Endothelial cell of umbilical vein (primary cell): ENCODE measurements at regions not wholly inside any gene's neighbourhood (a gene's known extent, or its start where the extent isn't known, plus 50 kb on each side); places are given as distances from the start of the nearest gene placed in this dataset.
"Not testable (repeated sequence)": the region's sequence is repeated elsewhere in the genome, so short reads cannot be mapped to it uniquely, and the experiment has no call there.

Source experiments
- BruUV-seq: library from RNA; stranded (reverse); fragments of 400-500 nt; replicated peaks from 2 replicates; lab custom pipeline; 2021; lab: Mats Ljungman, UMichigan
- CTCF ChIA-PET: fragments of 300-600, 350-600 bp; sonication (Branson Sonifier 250); formaldehyde crosslinking; loops from one replicate; lab custom pipeline; 2021; ENCODE audit warnings: antibody characterized with exemption, inconsistent platforms; lab: Charles Lee
- POLR2A ChIA-PET: fragments of 300-600, 350-600 bp; sonication (Branson Sonifier 250); formaldehyde crosslinking; loops from one replicate; lab custom pipeline; 2021; ENCODE audit warnings: antibody characterized with exemption, inconsistent platforms; lab: Charles Lee
- DNase-seq: peaks from one replicate; pipeline ENCODE4 v3.0.0-alpha.2; 2011; ENCODE audit warnings: low read depth, low spot score
- FAIRE-seq: peaks from 2 replicates; lab custom pipeline; 2011; peaks lifted over from hg19 to GRCh38; lab: Jason Lieb, UNC
- H2AFZ ChIP-seq: 2 replicates; pipeline ENCODE4 v1.6.0; 2012; ENCODE audit warnings: low read depth, low read length, control low read depth, inconsistent platforms
- H3K27ac ChIP-seq: 2 replicates; pipeline ENCODE4 v1.5.1; 2011; ENCODE audit warnings: low read depth, mild to moderate bottlenecking, control low read depth, low read length, moderate library complexity; ENCODE audit not compliant: insufficient read depth
- H3K27me3 ChIP-seq, 2 experiments: 2 replicates each; pipeline versions ENCODE4 v1.6.0 to v1.6.1; 2011; ENCODE audit warnings: low read length in 2 of 2, mixed read lengths in 1 of 2; ENCODE audit not compliant: control insufficient read depth in 2 of 2, insufficient read depth in 2 of 2
- H3K36me3 ChIP-seq, 2 experiments: 2 replicates in 1 of 2; 3 replicates in 1 of 2; pipeline ENCODE4 v1.5.1; 2011; ENCODE audit warnings: low read length in 2 of 2, mild to moderate bottlenecking in 1 of 2, moderate library complexity in 1 of 2; ENCODE audit not compliant: control insufficient read depth in 2 of 2, insufficient read depth in 2 of 2; ENCODE audit errors: extremely low read depth in 1 of 2
- H3K4me1 ChIP-seq: 3 replicates; pipeline ENCODE4 v1.5.1; 2011; ENCODE audit warnings: mild to moderate bottlenecking, low read length; ENCODE audit not compliant: control insufficient read depth, insufficient read depth; ENCODE audit errors: extremely low read depth
- H3K4me2 ChIP-seq: 2 replicates; pipeline ENCODE4 v1.6.1; 2011; ENCODE audit warnings: low read length, control low read depth, mixed read lengths; ENCODE audit not compliant: insufficient read depth
- H3K4me3 ChIP-seq, 3 experiments: fragments of 200-600 bp in 1 of 3; sonication (generic), shearing (Covaris generic) in 1 of 3; replicated peaks in 1 of 3; 2 replicates each; pipeline ENCODE4 v1.5.1; 2011 to 2016; ENCODE audit warnings: control low read depth in 3 of 3, low read length in 3 of 3, mild to moderate bottlenecking in 2 of 3, inconsistent platforms in 1 of 3, low read depth in 1 of 3, moderate library complexity in 1 of 3; ENCODE audit not compliant: insufficient read depth in 1 of 3
- H3K79me2 ChIP-seq: 2 replicates; pipeline ENCODE4 v1.6.0; 2012; ENCODE audit warnings: low read length, inconsistent platforms; ENCODE audit not compliant: control insufficient read depth, insufficient read depth
- H3K9ac ChIP-seq: replicated peaks from 2 replicates; pipeline ENCODE3; 2011; ENCODE audit warnings: low read length, control low read depth; ENCODE audit not compliant: insufficient read depth; ENCODE audit errors: extremely low read depth
- H3K9me1 ChIP-seq: replicated peaks from 3 replicates; pipeline ENCODE4 v1.6.0; 2011; ENCODE audit warnings: mild to moderate bottlenecking, low read length; ENCODE audit not compliant: control insufficient read depth, insufficient read depth; ENCODE audit errors: extremely low read depth
- H3K9me3 ChIP-seq: replicated peaks from 2 replicates; pipeline ENCODE4 v1.5.1; 2012; ENCODE audit warnings: low read length, inconsistent platforms; ENCODE audit not compliant: control insufficient read depth, insufficient read depth
- H4K20me1 ChIP-seq: replicated peaks from 2 replicates; pipeline ENCODE3; 2011; ENCODE audit warnings: mild to moderate bottlenecking, low read length; ENCODE audit not compliant: control insufficient read depth, insufficient read depth; ENCODE audit errors: extremely low read depth
- EZH2 ChIP-seq: IDR thresholded peaks from 2 replicates; pipeline ENCODE4 v1.6.1; 2012; ENCODE audit warnings: borderline replicate concordance, low read depth, mild to moderate bottlenecking, moderate library complexity, low read length, inconsistent platforms; ENCODE audit not compliant: severe bottlenecking
- FOS ChIP-seq: IDR thresholded peaks from 2 replicates; pipeline ENCODE4 v1.6.1; 2011; ENCODE audit warnings: mild to moderate bottlenecking, low read length, moderate library complexity, borderline replicate concordance; ENCODE audit not compliant: insufficient read depth
- GATA2 ChIP-seq: IDR thresholded peaks from 2 replicates; pipeline ENCODE4 v1.7.0; 2011; ENCODE audit warnings: low read depth, mild to moderate bottlenecking, moderate library complexity, mixed read lengths, low read length; ENCODE audit not compliant: insufficient read length, insufficient read depth
- JUN ChIP-seq: IDR thresholded peaks from 2 replicates; pipeline ENCODE4 v1.6.1; 2011; ENCODE audit warnings: borderline replicate concordance, low read depth; ENCODE audit not compliant: insufficient read length, insufficient read depth
- MAX ChIP-seq: IDR thresholded peaks from 2 replicates; pipeline ENCODE4 v1.6.1; 2011; ENCODE audit not compliant: insufficient read depth, insufficient read length
- MYC ChIP-seq: IDR thresholded peaks from one replicate; pipeline ENCODE4 v1.6.1; 2011; ENCODE audit warnings: mild to moderate bottlenecking, low read depth, low read length
- POLR2A ChIP-seq: IDR thresholded peaks from 2 replicates; pipeline ENCODE4 v1.6.1; 2012; ENCODE audit warnings: low read depth, mild to moderate bottlenecking, control low read depth, low read length
- POLR2AphosphoS5 ChIP-seq: IDR thresholded peaks from 2 replicates; pipeline ENCODE4 v1.6.1; 2012; ENCODE audit warnings: low read depth, mild to moderate bottlenecking, control low read depth, low read length, moderate library complexity; ENCODE audit not compliant: insufficient read depth
- dilution Hi-C: fragments of 300-500 bp; cut with MboI; formaldehyde crosslinking; loops from one replicate; pipeline ENCODE4 v1.15.0; 2019; ENCODE audit warnings: low sequenced_read_pairs; ENCODE audit not compliant: extremely low pct_ligation_motif_present
- intact Hi-C: fragments of 100-400 bp; cut with micrococcal nuclease; formaldehyde crosslinking; loops from one replicate; pipeline ENCODE4 v1.10.0; 2022
- TF ChIP-seq, protein P1 (sequence below), 2 donors: IDR thresholded peaks; 1 replicate in 1 of 2; 2 replicates in 1 of 2; pipeline ENCODE4 v1.5.1; 2011; ENCODE audit warnings: low read length in 2 of 2, mild to moderate bottlenecking in 2 of 2, moderate library complexity in 2 of 2, control low read depth in 1 of 2, inconsistent platforms in 1 of 2, low read depth in 1 of 2; ENCODE audit not compliant: insufficient read depth in 1 of 2; ENCODE audit errors: extremely low read depth in 1 of 2

GRCh38 chr13:87821512-87821911 lies 150.3 kb downstream of the SLITRK5 start:
- Histone ChIP-seq H3K4me3 (no peak overlapping the region), H2AFZ (no peak overlapping the region), H4K20me1 (no peaks in the 10 kb centered on the region), H3K9me1 (no peaks in the 10 kb centered on the region), H3K27ac (no peak overlapping the region), H3K4me1 (no peaks in the 10 kb centered on the region), H3K79me2 (no peaks in the 10 kb centered on the region), H3K4me2 (no peak overlapping the region), H3K27me3 (no peaks in the 10 kb centered on the region), H3K9ac (no peak overlapping the region), H3K9me3 (no peaks in the 10 kb centered on the region), H3K36me3 (no peaks in the 10 kb centered on the region)
- intact Hi-C loops, result no loop called here
- no peak for TF ChIP-seq POLR2A
- no peak for TF ChIP-seq EZH2
- TF ChIP-seq JUN, result no peak
- TF ChIP-seq, protein P1, sequence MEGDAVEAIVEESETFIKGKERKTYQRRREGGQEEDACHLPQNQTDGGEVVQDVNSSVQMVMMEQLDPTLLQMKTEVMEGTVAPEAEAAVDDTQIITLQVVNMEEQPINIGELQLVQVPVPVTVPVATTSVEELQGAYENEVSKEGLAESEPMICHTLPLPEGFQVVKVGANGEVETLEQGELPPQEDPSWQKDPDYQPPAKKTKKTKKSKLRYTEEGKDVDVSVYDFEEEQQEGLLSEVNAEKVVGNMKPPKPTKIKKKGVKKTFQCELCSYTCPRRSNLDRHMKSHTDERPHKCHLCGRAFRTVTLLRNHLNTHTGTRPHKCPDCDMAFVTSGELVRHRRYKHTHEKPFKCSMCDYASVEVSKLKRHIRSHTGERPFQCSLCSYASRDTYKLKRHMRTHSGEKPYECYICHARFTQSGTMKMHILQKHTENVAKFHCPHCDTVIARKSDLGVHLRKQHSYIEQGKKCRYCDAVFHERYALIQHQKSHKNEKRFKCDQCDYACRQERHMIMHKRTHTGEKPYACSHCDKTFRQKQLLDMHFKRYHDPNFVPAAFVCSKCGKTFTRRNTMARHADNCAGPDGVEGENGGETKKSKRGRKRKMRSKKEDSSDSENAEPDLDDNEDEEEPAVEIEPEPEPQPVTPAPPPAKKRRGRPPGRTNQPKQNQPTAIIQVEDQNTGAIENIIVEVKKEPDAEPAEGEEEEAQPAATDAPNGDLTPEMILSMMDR (IDR thresholded peaks at IDR 0.05; ENCODE audit: extremely low read depth in 1 of 2, insufficient read depth in 1 of 2, low read depth in 1 of 2, low read length in 2 of 2), result no peak
- TF ChIP-seq MYC, result no peak
- TF ChIP-seq GATA2, result no peak
- TF ChIP-seq FOS, result no peak
- TF ChIP-seq MAX, result no peak
- no peak for TF ChIP-seq POLR2AphosphoS5
- CTCF ChIA-PET, result no interaction called here
- no TSS peak for BruUV-seq
- POLR2A ChIA-PET, result no interaction called here
- DNase-seq, result no peak
- no peak for FAIRE-seq
- dilution Hi-C loops, result no loop called here

- BruUV-seq, H4K20me1 ChIP-seq, H2AFZ ChIP-seq, CTCF ChIA-PET, DNase-seq, dilution Hi-C loops, FAIRE-seq, H3K9ac ChIP-seq, H3K4me3 ChIP-seq, H3K4me2 ChIP-seq, H3K9me3 ChIP-seq, POLR2A ChIA-PET, H3K9me1 ChIP-seq, H3K27ac ChIP-seq, H3K36me3 ChIP-seq, H3K27me3 ChIP-seq, H3K79me2 ChIP-seq, H3K4me1 ChIP-seq, intact Hi-C loops: not testable (repeated sequence)
Observed at GRCh38 chr13:87826301-87826700, 155.1 kb downstream of the SLITRK5 start.
